ENCODE measurements at regions not wholly inside any gene's neighbourhood (a gene's known extent, or its start where the extent isn't known, plus 50 kb on each side); places are given as distances from the start of the nearest gene placed in this dataset.

GRCh38 chr2:19674051-19675002 is 227.5 kb downstream of the TTC32 start:
- no peak for DNase-seq (ENCODE audit: low read depth, low spot score)

DNA sequence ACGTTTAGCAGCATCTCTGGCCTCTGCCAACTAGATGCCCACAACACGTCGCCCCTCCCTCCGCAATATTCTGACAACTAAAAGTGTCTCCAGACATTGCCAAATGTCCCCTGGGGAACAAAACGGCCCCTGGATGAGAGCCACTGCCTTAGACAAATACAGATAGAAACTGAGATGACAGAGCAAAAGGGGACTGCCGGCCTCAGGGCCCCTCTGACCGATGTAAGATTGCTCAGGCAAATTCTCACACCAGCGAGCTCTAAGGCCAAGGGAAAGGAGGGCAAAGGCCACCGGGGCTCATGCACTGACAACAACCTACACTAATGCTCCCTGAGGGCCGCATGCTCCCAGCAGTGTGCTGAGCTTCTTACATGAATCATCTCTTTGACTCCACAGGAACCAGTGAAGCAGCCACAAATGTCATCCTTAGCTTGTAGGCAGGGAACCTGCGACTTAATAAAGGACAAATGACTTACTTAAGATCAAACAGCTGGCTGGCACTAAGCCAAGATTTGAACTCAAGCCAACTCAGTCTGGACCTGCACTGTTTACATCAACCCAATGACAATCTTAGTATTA is 228.5 kb downstream of the TTC32 start:
- DNase-seq (ENCODE audit: low read depth, low spot score) = no peak
- H3K4me3 ChIP-seq (ENCODE audit: low read length) = no peak overlapping the region

More at GRCh38 chr2:19674051-19675002, 227.5 kb downstream of the TTC32 start:
- no peak overlapping the region for H3K4me3 ChIP-seq (ENCODE audit: low read length)

- DNase-seq (ENCODE audit: low read depth, low spot score) = no peak
- H3K4me3 ChIP-seq (ENCODE audit: low read length) = no peak overlapping the region
Observed at GRCh38 chr2:19671916-19672315, 229.9 kb downstream of the TTC32 start.

DNA sequence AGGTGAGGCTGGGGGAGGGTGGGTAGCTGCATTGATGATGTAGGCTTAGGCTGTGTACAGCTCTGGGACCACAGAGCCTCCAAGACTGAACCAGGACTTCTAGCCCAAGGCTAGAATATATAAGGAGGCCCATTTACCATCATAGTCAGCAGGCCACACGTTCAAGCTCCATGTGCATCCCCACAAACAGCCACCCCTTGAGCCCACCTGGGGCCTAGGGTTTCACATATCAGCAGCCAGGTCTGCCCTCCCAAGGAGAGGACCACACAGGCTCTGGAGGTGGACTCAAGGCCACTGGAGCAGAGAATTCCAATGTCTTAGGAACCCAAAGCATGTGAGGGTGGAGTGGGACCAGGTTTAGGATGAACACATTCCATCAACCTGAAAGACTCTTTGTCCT is 230.5 kb downstream of the TTC32 start:
- DNase-seq (ENCODE audit: low read depth, low spot score) = no peak

GRCh38 chr2:19670303-19670702 is 231.5 kb downstream of the TTC32 start:
- no peak overlapping the region for H3K4me3 ChIP-seq (ENCODE audit: low read length)
- no peak for DNase-seq (ENCODE audit: low read depth, low spot score)

More for the DNA sequence above, 230.5 kb downstream of the TTC32 start:
- H3K4me3 ChIP-seq (ENCODE audit: low read length) = no peak overlapping the region

DNA sequence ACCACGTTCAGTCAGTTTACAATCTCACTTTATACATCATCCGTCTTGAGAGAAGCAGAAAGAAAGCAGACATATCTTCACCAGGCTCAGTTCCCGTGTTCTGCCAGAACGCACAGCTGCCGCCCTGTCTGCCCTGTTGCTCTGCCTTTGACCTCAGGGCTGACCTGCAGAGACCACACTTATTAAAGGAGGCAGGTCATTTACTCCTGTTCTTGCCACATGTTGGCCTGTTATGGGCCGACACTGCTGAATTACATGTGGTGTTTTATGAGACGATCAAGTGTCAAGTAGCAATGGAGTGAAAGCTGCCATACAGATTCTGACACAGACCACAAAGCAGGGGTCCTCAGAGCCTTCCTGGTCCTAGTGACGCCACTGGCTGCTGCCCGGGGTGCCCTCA is 232.2 kb downstream of the TTC32 start:
- DNase-seq (ENCODE audit: low read depth, low spot score) = no peak
- no peak overlapping the region for H3K4me3 ChIP-seq (ENCODE audit: low read length)

GRCh38 chr2:19669126-19669525 is 232.7 kb downstream of the TTC32 start:
- no peak overlapping the region for H3K4me3 ChIP-seq (ENCODE audit: low read length)
- DNase-seq (ENCODE audit: low read depth, low spot score) = no peak

DNA sequence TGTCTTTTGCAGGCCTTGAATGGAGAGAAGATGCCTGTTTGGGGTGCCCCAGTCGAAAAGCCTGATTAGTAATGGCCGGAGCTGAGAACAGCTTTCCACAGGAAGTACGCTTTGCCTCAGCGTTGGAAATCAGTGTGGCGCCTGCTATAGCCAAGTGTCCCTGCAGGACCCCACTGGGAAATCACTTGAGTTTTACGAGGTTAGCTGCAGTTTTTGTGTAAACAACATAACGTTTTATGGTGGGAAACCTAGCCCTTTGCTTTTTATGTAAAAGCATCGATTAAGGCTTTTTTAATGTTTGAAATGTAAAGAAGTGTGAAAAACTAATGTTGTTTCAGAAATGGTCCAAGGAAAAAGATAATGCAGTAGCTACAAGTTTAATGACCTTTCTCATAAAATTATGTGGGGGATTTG is 234.2 kb downstream of the TTC32 start:
- H3K4me3 ChIP-seq (ENCODE audit: low read length) = no peak overlapping the region
- DNase-seq (ENCODE audit: low read depth, low spot score) = no peak

DNA sequence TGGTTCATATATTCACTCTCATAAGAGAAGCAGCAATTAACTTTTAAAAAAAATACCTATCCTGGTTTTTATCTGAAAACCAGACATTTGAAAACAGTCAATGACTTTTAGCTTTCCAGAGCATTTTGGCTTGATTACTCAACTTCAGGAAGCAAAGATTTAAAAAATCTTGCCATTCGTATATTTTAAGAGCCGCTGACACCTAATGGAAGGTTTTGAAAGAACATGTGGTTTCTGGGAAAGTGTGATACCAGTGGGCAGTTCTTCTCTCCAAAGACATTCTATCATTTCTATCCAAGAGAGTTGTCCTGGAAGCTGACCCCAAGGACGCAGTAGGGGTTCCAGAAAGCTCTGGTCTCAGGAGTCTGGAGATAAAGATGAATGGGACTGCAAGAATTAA is 234.7 kb downstream of the TTC32 start:
- H3K4me3 ChIP-seq (ENCODE audit: low read length) = no peak overlapping the region

DNA sequence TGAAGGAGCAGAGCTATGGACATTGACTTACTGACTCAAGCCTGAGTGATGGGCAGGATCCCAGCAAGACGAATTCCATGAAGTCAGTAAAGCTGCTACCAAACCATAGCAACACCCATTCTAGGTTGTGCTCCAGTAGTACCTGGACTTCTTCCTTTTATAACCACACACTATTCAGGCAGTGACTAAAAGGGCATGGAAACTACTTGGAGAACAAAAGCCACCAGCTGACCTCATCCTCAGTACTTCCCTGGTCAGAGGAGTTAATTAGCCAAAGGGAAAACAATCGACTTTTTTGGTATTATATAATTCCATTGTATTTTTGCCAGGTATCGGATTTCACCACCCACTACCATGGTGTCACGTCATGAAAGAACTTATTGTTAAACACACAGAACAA is 237.1 kb downstream of the TTC32 start:
- no peak for DNase-seq (ENCODE audit: low read depth, low spot score)
- H3K4me3 ChIP-seq (ENCODE audit: low read length) = no peak overlapping the region

More for the DNA sequence above, 234.7 kb downstream of the TTC32 start:
- no peak for DNase-seq (ENCODE audit: low read depth, low spot score)

DNA sequence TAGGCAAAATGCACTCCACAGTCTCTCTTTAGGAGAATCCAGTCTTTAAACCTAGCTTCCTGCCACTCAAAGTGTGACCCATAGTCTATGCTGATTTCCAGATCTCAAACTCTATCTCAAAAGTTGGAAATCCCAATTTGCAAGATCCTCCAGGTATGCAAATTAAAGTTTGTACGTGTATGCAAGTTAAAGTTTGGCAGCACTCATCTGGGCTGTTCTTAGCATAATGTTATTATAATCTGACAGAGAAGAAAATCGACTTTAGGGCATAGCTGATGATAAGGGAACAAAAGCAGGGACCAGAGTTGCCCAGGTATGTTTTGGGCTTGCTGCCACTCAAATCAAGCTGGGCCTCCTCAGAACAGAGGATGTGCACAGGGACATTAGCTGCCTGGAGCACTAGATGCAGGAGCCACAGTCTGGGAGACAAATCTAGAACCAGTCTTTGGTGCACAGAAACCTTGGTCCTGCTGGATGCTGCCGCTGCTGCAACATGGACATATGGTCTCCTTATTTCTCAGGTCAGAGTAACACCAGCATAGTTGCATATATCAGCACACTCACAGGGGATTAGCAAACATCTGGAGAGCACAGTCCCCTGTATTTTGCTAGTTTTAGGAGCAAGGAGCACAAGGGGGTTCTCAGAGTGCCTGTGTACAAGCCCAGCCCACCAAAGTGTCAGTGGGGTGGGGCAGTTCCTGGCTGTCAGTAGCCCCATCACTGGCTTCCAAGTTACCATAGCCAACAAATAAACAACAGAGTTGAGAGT is 242.6 kb downstream of the TTC32 start:
- no peak overlapping the region for H3K4me3 ChIP-seq (ENCODE audit: low read length)
- DNase-seq (ENCODE audit: low read depth, low spot score) = no peak

DNA sequence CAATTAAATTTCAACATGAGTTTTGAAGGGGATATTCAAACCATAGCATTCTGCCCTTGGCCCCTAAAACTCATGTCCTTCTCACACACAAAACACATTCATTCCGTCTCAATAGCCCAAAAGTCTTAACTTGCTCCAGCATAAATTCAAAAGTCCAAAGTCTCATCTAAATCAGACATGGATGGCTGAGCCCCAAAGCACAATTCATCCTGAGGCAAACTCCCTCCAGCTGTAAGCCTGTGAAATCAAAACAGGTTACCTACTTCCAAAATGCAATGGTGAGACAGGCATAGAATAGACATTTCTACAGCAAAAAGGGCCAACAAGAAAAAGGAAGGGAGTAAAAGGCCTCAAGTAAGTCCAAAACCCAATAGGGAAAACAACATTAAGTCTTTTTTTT is 245.8 kb downstream of the TTC32 start:
- no peak overlapping the region for H3K4me3 ChIP-seq (ENCODE audit: low read length)
- no peak for DNase-seq (ENCODE audit: low read depth, low spot score)

DNA sequence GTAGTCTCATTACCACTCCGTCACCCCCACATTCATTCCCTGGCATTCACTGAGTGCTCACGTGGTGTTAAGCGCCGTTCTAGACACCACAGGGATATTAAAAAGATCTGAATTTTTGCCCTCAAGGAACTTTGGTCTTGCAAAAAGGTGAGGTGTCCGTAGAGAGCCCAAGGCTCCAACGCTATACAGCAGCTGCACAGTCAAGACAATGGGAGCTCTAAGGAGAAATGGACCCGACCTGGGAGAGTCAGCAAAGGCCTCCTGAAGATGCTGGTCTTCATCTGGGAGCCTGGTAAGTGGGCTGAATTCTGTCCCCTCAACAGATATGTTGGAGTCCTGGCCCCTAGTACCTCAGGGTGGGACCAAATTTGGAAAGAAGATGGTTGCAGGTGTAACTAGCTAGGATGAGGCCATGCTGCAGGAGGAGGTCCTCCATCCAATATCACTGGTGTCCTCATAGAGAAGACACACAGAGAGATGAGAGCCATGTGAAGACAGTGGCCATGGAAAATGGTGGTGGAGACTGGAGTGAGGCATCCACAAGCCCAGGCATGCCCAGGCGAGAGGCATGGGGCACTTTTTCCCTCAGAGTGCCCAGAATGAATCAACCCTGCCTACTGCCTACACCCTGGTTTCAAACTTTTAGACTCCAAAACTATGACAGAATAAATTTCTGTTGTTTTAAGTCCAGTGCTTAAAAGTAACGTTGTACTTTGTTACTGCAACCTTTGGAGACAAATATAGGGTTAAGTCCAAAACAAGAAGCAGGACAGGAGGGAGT is 247.3 kb downstream of the TTC32 start:
- DNase-seq (ENCODE audit: low read depth, low spot score) = no peak
- H3K4me3 ChIP-seq (ENCODE audit: low read length) = no peak overlapping the region

GRCh38 chr2:19653509-19653908 is 248.3 kb downstream of the TTC32 start:
- no peak for DNase-seq (ENCODE audit: low read depth, low spot score)
- no peak overlapping the region for H3K4me3 ChIP-seq (ENCODE audit: low read length)

- H3K4me3 ChIP-seq (ENCODE audit: low read length) = no peak overlapping the region
- no peak for DNase-seq (ENCODE audit: low read depth, low spot score)
Observed at GRCh38 chr2:19652811-19653210, 249.0 kb downstream of the TTC32 start.

DNA sequence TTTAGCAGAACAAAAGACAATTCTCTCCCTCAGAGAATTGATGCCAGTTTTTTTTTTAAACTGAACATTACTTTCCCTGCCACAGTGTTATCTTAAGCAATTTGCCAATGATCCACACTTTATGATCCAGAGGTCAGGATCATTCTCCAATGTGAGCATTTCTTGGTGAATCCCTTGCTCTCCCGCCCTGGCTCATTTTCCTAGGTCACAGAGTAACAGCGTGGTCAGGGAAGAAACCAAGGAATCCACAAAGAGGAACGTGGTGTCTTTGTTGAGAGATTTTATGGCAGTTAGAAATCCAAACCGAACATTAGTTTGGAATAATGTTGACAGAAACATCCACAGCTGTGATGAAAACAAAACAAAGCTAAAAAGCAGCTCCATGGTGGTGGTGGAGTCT is 250.3 kb downstream of the TTC32 start:
- no peak for DNase-seq (ENCODE audit: low read depth, low spot score)

GRCh38 chr2:19649785-19650380 is 251.9 kb downstream of the TTC32 start:
- DNase-seq (ENCODE audit: low read depth, low spot score) = no peak
- H3K4me3 ChIP-seq (ENCODE audit: low read length) = no peak overlapping the region

More for the DNA sequence above, 250.3 kb downstream of the TTC32 start:
- H3K4me3 ChIP-seq (ENCODE audit: low read length) = no peak overlapping the region

- no peak overlapping the region for H3K4me3 ChIP-seq (ENCODE audit: low read length)
- no peak for DNase-seq (ENCODE audit: low read depth, low spot score)
Observed at GRCh38 chr2:19649142-19649541, 252.6 kb downstream of the TTC32 start.

GRCh38 chr2:19648583-19648982 is 253.2 kb downstream of the TTC32 start:
- H3K4me3 ChIP-seq (ENCODE audit: low read length) = no peak overlapping the region
- no peak for DNase-seq (ENCODE audit: low read depth, low spot score)
